Epithelial cell of esophagus (primary cell): ENCODE measurements at regions not wholly inside any gene's neighbourhood (a gene's known extent, or its start where the extent isn't known, plus 50 kb on each side); places are given as distances from the start of the nearest gene placed in this dataset.

Source experiments
- DNase-seq: peaks from one replicate; pipeline ENCODE4 v3.0.0; 2010; ENCODE audit warnings: low read depth
- H3K4me3 ChIP-seq: 2 replicates; pipeline ENCODE4 v1.5.1; 2011; ENCODE audit warnings: mild to moderate bottlenecking, low read length, control low read depth
- CTCF ChIP-seq: IDR thresholded peaks from 2 replicates; pipeline ENCODE4 v1.5.1; 2011; ENCODE audit warnings: low read depth, mild to moderate bottlenecking, low read length, control low read depth, inconsistent platforms; ENCODE audit not compliant: insufficient read depth; ENCODE audit errors: missing control alignments

GRCh38 chr6:113620386-113620785 is 236.8 kb upstream of the MARCKS start:
- no peak for DNase-seq
- no peak for TF ChIP-seq CTCF
- H3K4me3 ChIP-seq: no peak overlapping the region

- DNase-seq: no peak
- H3K4me3 ChIP-seq: no peak overlapping the region
- TF ChIP-seq CTCF: no peak
These were observed 234.9 kb upstream of the MARCKS start for GRCh38 chr6:113622254-113622653.

GRCh38 chr6:113623129-113623528 is 234.0 kb upstream of the MARCKS start:
- no peak for TF ChIP-seq CTCF
- DNase-seq: no peak
- H3K4me3 ChIP-seq: no peak overlapping the region

- no peak for DNase-seq
- H3K4me3 ChIP-seq: no peak overlapping the region
- TF ChIP-seq CTCF: no peak
These were observed 231.3 kb upstream of the MARCKS start for GRCh38 chr6:113625850-113626249.

- H3K4me3 ChIP-seq: no peak overlapping the region
These were observed 230.7 kb upstream of the MARCKS start for GRCh38 chr6:113626475-113626874.

GRCh38 chr6:113627480-113627879 is 229.7 kb upstream of the MARCKS start:
- DNase-seq: no peak
- no peak for TF ChIP-seq CTCF
- no peak overlapping the region for H3K4me3 ChIP-seq

More at GRCh38 chr6:113626475-113626874, 230.7 kb upstream of the MARCKS start:
- no peak for TF ChIP-seq CTCF
- no peak for DNase-seq

GRCh38 chr6:113629256-113629655 is 227.9 kb upstream of the MARCKS start:
- DNase-seq: no peak
- no peak for TF ChIP-seq CTCF
- no peak overlapping the region for H3K4me3 ChIP-seq
